ENCODE measurements at regions not wholly inside any gene's neighbourhood (a gene's known extent, or its start where the extent isn't known, plus 50 kb on each side); places are given as distances from the start of the nearest gene placed in this dataset.

DNA sequence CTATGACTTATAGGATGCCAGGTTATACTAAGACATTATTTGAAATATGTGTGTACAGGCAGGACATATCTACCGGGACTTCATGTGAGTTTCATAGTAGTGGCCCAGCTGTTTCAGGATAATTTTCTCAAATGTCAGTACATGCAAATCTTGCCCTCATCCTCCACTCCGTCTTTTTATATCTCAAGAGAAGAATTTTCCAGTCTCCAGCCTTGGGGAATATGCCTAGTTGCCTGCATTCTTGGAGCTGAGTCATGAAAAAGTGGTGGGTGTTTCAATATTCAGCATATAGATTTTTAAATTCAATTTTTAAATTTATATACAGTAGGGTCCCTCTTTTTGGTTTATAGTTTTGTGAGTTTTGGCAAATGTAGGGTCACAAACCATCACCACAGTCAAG, 236.7 kb downstream of the OTUD1 start:
- no peak for DNase-seq (ENCODE audit: low read depth)
- TF ChIP-seq, protein P1, sequence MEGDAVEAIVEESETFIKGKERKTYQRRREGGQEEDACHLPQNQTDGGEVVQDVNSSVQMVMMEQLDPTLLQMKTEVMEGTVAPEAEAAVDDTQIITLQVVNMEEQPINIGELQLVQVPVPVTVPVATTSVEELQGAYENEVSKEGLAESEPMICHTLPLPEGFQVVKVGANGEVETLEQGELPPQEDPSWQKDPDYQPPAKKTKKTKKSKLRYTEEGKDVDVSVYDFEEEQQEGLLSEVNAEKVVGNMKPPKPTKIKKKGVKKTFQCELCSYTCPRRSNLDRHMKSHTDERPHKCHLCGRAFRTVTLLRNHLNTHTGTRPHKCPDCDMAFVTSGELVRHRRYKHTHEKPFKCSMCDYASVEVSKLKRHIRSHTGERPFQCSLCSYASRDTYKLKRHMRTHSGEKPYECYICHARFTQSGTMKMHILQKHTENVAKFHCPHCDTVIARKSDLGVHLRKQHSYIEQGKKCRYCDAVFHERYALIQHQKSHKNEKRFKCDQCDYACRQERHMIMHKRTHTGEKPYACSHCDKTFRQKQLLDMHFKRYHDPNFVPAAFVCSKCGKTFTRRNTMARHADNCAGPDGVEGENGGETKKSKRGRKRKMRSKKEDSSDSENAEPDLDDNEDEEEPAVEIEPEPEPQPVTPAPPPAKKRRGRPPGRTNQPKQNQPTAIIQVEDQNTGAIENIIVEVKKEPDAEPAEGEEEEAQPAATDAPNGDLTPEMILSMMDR (conservative IDR thresholded peaks at IDR 0.05; ENCODE audit: low read depth, low read length) = no peak

DNA sequence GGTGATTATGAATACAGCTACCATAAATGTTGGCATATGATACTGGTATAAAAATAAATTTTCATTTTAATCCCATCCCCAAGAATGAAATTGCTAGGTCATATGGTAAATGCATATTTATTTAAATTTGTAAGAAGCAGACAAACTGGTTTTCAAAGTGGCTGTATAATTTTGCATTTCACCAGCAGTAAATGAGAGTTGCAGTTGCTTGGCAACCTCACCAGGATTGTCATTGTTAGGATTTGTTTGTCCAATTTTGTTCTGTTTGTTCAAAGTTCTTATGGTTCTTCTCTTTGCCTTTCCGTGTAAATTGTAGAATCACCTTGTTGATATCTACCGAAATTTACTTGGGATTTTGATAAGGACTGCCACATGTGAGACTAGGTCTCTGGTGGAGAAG, 237.4 kb downstream of the OTUD1 start:
- H3K4me3 ChIP-seq (ENCODE audit: low read depth, low read length) = no peak overlapping the region
- DNase-seq (ENCODE audit: low read depth) = no peak
- TF ChIP-seq, protein P1 (conservative IDR thresholded peaks at IDR 0.05; ENCODE audit: low read depth, low read length) = no peak

More for the DNA sequence above, 236.7 kb downstream of the OTUD1 start:
- no peak overlapping the region for H3K4me3 ChIP-seq (ENCODE audit: low read depth, low read length)

DNA sequence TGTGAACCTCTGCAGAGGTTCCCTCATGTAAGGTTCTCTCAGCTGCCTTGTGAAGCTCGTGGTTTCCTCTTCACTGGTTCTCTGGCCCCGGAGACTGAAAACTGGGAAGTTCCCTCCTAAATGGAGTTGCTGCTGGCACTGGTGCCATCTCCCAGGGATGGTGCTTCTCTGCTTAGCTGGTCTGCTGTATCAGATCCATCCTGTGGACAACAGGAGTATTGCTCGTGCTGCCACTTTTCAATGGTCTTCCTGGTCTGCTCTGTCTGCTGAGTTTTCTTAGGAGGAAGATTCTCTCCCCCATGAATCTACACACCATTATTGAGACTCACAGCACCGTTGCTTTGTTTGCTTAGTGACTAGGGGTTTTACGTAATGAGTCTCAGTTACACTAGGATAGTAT, 247.8 kb downstream of the OTUD1 start:
- H3K4me3 ChIP-seq (ENCODE audit: low read depth, low read length) = no peak overlapping the region
- TF ChIP-seq, protein P1 (conservative IDR thresholded peaks at IDR 0.05; ENCODE audit: low read depth, low read length) = no peak
- DNase-seq (ENCODE audit: low read depth) = no peak

DNA sequence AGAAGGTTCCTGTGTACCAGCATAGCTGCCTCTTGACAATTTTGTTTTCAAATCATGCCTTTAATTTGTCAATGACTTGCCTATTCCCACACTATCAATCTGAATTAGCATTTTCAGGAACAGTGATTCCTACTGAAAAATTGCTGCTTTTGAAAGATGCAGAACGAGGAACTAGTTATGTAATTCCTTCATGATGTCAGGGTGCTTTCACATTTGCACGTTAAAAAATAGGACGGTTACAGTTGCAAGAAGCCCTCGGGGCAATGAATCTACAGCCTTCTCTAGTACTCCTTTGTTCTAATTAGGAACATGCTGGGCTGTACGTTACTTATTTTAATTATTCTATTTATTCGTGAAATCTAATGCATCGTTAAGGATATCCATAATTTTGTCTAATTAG, 253.9 kb downstream of the OTUD1 start:
- DNase-seq (ENCODE audit: low read depth) = no peak
- TF ChIP-seq, protein P1 (conservative IDR thresholded peaks at IDR 0.05; ENCODE audit: low read depth, low read length) = no peak
- H3K4me3 ChIP-seq (ENCODE audit: low read depth, low read length) = no peak overlapping the region

DNA sequence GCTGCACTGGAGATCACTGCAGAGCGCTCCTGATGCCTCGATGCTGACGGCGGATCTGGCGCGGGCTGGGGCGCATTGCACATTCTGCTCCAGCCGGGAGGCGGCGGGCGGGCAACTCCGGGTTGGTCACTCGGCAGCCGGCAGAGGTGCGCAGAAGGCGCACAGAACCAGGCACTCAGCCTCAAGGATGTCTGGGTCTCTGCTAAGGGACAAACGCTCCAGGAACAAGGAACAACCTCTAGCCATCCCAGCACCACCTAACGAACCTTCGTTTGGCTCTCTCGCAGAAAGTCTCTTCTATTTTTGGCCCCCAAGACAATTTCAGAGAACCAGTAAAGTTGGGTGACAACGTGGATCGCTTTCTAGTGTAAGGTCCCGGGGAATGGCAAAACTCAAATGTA, 254.6 kb downstream of the OTUD1 start:
- DNase-seq (ENCODE audit: low read depth) = no peak
- no peak overlapping the region for H3K4me3 ChIP-seq (ENCODE audit: low read depth, low read length)
- TF ChIP-seq, protein P1 (conservative IDR thresholded peaks at IDR 0.05; ENCODE audit: low read depth, low read length) = no peak

DNA sequence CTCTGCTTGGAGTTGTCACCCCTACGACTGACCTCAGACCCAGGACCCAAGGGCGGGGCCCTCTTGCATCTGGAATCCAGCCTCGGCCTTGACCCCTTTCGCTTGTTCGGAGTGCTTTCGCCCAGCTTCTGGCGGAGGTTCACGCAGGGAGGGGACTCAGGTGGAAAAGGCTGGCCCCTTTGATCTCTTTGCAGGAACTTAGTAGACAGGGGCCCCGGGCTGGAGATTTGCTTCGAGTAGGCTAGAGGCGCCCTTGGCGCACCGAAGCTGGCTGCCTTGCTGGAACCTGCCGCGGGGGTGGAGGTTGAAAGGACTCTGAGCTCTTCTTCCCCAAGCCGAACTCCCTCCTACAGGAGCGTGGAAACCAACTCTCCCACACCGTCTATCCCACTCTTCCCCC, 255.1 kb downstream of the OTUD1 start:
- DNase-seq (ENCODE audit: low read depth) = no peak
- no peak overlapping the region for H3K4me3 ChIP-seq (ENCODE audit: low read depth, low read length)
- TF ChIP-seq, protein P1 (conservative IDR thresholded peaks at IDR 0.05; ENCODE audit: low read depth, low read length) = no peak

DNA sequence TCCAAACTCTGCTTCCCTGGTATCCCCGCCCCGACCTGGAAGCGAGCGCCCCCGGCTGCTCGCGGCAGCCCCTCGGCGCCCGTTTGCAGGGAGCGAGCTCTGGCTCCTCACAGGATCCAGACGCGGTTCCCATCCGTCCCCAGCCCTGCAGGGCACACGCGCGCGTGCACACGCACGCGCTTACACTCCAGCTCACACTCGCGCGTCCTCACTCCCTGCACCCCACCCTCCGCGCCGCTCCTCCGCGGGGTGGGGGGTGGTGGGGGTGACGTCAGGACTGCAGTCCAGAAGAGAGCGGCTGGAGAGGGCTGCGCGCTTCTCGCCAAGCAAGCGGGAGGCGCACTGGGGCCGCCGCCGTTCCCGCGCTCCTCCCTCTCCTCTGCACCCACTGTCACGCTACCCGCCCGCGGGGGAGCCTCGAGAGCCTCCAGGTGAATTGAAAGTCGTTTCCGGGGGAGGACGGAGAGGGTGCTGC, 255.6 kb downstream of the OTUD1 start:
- no peak overlapping the region for H3K4me3 ChIP-seq (ENCODE audit: low read depth, low read length)

More for the DNA sequence above, 255.6 kb downstream of the OTUD1 start:
- TF ChIP-seq, protein P1 (conservative IDR thresholded peaks at IDR 0.05; ENCODE audit: low read depth, low read length) = no peak
- no peak for DNase-seq (ENCODE audit: low read depth)

Measured in choroid plexus epithelial cell (primary cell).